GM12892 (cell line): ENCODE measurements at regions not wholly inside any gene's neighbourhood (a gene's known extent, or its start where the extent isn't known, plus 50 kb on each side); places are given as distances from the start of the nearest gene placed in this dataset.
"Not testable (repeated sequence)": the region's sequence is repeated elsewhere in the genome, so short reads cannot be mapped to it uniquely, and the experiment has no call there.

Source experiments
- POLR2AphosphoS5 ChIP-seq: IDR thresholded peaks from 2 replicates; pipeline ENCODE4 v1.6.1; 2011; ENCODE audit warnings: low read depth, low read length, control low read depth
- TAF1 ChIP-seq: IDR thresholded peaks from 2 replicates; pipeline ENCODE4 v1.6.1; 2011; ENCODE audit warnings: low read depth, mild to moderate bottlenecking, control low read depth, low read length, borderline replicate concordance

DNA sequence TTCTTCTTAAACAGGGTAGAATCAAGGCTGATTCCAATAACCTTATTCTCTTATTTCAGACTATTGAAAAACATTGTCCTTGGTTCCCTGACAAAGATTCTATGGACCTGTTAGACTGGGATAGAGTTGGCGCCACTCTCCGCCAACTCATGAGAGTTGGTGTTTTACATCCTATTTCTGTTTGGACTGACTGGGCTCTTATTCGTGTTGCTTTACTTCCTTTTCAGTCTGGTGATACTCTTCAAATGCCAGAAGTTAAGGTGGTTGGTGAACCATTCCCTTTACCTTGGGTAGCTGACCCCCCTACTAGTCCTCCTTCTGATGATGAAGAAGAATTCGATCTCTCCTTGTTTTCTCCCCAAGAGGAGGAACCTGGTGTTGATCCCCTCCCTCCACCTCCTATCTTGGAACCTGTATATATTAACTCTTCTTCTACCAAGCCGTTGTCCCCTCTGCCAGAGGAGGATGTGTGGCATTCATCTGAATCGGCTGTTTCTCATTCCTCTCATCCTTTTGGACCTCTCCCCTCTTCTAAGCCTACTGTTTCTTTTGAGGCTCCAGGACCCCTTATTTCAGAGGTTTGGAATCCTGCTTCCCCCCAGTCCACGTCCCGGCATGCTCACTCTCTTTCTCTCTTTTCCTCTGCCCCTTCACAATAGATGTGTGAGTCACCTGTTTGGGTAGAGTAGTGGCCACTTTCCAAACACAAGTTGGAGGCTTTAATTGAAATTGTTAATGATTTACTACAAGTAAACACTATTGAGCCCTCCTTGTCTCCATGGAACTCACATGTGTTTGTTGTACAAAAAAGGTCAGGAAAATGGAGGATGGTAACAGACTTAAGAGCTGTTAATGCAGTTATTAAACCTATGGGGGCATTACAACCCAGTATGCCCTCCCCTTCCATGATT, 585.7 kb downstream of the NSUN3 start:
- TF ChIP-seq TAF1, POLR2AphosphoS5: not testable (repeated sequence)
